Motor neuron (in vitro differentiated cells): ENCODE measurements at regions not wholly inside any gene's neighbourhood (a gene's known extent, or its start where the extent isn't known, plus 50 kb on each side); places are given as distances from the start of the nearest gene placed in this dataset.
"Not testable (repeated sequence)": the region's sequence is repeated elsewhere in the genome, so short reads cannot be mapped to it uniquely, and the experiment has no call there.

Experiments used
- ATAC-seq, 8 experiments: fragments of 200-7000 bp; cut with Tn5 transposase; replicated peaks in 6 of 8; 2 replicates each; pipeline ENCODE4 v1.8.0; 2021; ENCODE audit warnings: mild to moderate bottlenecking in 8 of 8, moderate library complexity in 8 of 8
- H3K27ac ChIP-seq, 2 donors: fragments of 250-450 bp; sonication (Bioruptor Pico); 2 replicates each; pipeline ENCODE4 v1.9.0; 2021; ENCODE audit warnings: antibody characterized with exemption in 2 of 2, mild to moderate bottlenecking in 2 of 2, moderate library complexity in 1 of 2
- H3K4me1 ChIP-seq, 2 donors: fragments of 250-450 bp; sonication (Bioruptor Pico); replicated peaks in 1 of 2; 2 replicates each; pipeline ENCODE4 v1.6.1; 2021; ENCODE audit warnings: antibody characterized with exemption in 2 of 2, mild to moderate bottlenecking in 2 of 2, moderate library complexity in 1 of 2
- H3K4me3 ChIP-seq, 5 donors: fragments of 250-450 bp; sonication (Bioruptor Pico); 2 replicates each; pipeline ENCODE4 v1.9.0; 2021; ENCODE audit warnings: antibody characterized with exemption in 5 of 5, mild to moderate bottlenecking in 5 of 5, moderate library complexity in 4 of 5
- WGBS, 10 experiments: fragments of 450-650 bp; shearing (Covaris generic); methylation state at CpG; one replicate each; pipeline ENCODE4 v1.0.0; 2022; 5-methylcytosine and 5-hydroxymethylcytosine counted together
- in situ Hi-C, 9 experiments: fragments of 400-800 bp; cut with MboI; loops; one replicate each; pipeline ENCODE4 v1.15.0; 2021; ENCODE audit warnings: low sequenced_read_pairs in 9 of 9, low pct_unique_long_range_greater_than_20kb in 2 of 9; ENCODE audit not compliant: unreplicated experiment in 9 of 9

- Histone ChIP-seq H3K4me3 (no peak overlapping the region), H3K4me1 (no peaks in the 10 kb centered on the region), H3K27ac (no peak overlapping the region)
- ATAC-seq = no peak
- in situ Hi-C loops = no loop called here
- WGBS, 10 experiments = 0 to 100% (median 46%) methylated on average over 1 of the region's 1 CpG; no CpG with 5 or more reads in 4 of the 10 experiments
Measured at GRCh38 chr4:167885071-167885470, 207.3 kb upstream of the ANXA10 start.

- H3K4me1 ChIP-seq = no peaks in the 10 kb centered on the region
- in situ Hi-C loops = no loop called here
- H3K27ac ChIP-seq = no peak overlapping the region
- H3K4me3 ChIP-seq = no peak overlapping the region
- no peak for ATAC-seq
- 0 to 67% (median 21%) methylated on average over 1 of the region's 1 CpG; no CpG with 5 or more reads in 2 of the 10 experiments for WGBS, 10 experiments
Measured at GRCh38 chr4:167885872-167886271, 206.5 kb upstream of the ANXA10 start.

GRCh38 chr4:167887726-167888125 is 204.6 kb upstream of the ANXA10 start:
- no peak overlapping the region for H3K4me3 ChIP-seq
- in situ Hi-C loops = no loop called here
- no peaks in the 10 kb centered on the region for H3K4me1 ChIP-seq
- WGBS, 10 experiments = 11 to 81% (median 40%) methylated on average over 1 to 6 of the region's 6 CpGs; no CpG with 5 or more reads in 1 of the 10 experiments
- H3K27ac ChIP-seq = no peak overlapping the region
- no peak for ATAC-seq

- no peaks in the 10 kb centered on the region for H3K4me1 ChIP-seq
- no peak overlapping the region for H3K4me3 ChIP-seq
- H3K27ac ChIP-seq = no peak overlapping the region
- no peak for ATAC-seq
- in situ Hi-C loops = no loop called here
Measured at GRCh38 chr4:167890226-167890625, 202.1 kb upstream of the ANXA10 start.

- no peak overlapping the region for H3K4me3 ChIP-seq
- H3K4me1 ChIP-seq = peaks cover 9 to 17% of the 10 kb centered on the region in 2 donors
- ATAC-seq = no peak
- in situ Hi-C loops = no loop called here
- 33 to 100% (median 90%) methylated on average over 1 to 3 of the region's 3 CpGs; no CpG with 5 or more reads in 1 of the 10 experiments for WGBS, 10 experiments
- no peak overlapping the region for H3K27ac ChIP-seq
Measured at GRCh38 chr4:167893531-167893930, 198.8 kb upstream of the ANXA10 start.

- peak in 4 of 8 experiments; percentile 16 to 57 (median 30) for ATAC-seq
- peaks cover 9 to 17% of the 10 kb centered on the region in 2 donors for H3K4me1 ChIP-seq
- WGBS, 10 experiments = 20 to 43% methylated on average over 1 of the region's 3 CpGs; no CpG with 5 or more reads in 8 of the 10 experiments
- in situ Hi-C loops, H3K4me3 ChIP-seq, H3K27ac ChIP-seq: not testable (repeated sequence)
Measured at GRCh38 chr4:167896260-167896659, 196.1 kb upstream of the ANXA10 start.

GRCh38 chr4:167897116-167897515 is 195.2 kb upstream of the ANXA10 start:
- Histone ChIP-seq H3K27ac (no peak overlapping the region), H3K4me3 (no peak overlapping the region), H3K4me1 (peaks cover 9 to 17% of the 10 kb centered on the region in 2 donors)
- 13 to 100% (median 43%) methylated on average over 1 to 3 of the region's 5 CpGs; no CpG with 5 or more reads in 3 of the 10 experiments for WGBS, 10 experiments
- peak in 5 of 8 experiments; percentile 61 to 100 (median 90) for ATAC-seq
- in situ Hi-C loops = no loop called here

GRCh38 chr4:167903291-167903721 is 189.0 kb upstream of the ANXA10 start:
- Histone ChIP-seq H3K4me1 (no peaks in the 10 kb centered on the region), H3K27ac (no peak overlapping the region), H3K4me3 (no peak overlapping the region)
- ATAC-seq = peak in 1 of 8 experiments; percentile 55
- WGBS, 10 experiments = 0 to 100% (median 33%) methylated on average over 1 of the region's 1 CpG; no CpG with 5 or more reads in 3 of the 10 experiments
- in situ Hi-C loops = no loop called here

GRCh38 chr4:167906851-167907250 is 185.5 kb upstream of the ANXA10 start:
- WGBS, 10 experiments = 100% methylated on average over 1 of the region's 1 CpG; no CpG with 5 or more reads in 8 of the 10 experiments
- H3K27ac ChIP-seq = no peak overlapping the region
- in situ Hi-C loops = no loop called here
- ATAC-seq = no peak
- H3K4me1 ChIP-seq = no peaks in the 10 kb centered on the region
- H3K4me3 ChIP-seq = no peak overlapping the region

GRCh38 chr4:167908816-167909215 is 183.5 kb upstream of the ANXA10 start:
- Histone ChIP-seq H3K4me3 (no peak overlapping the region), H3K27ac (no peak overlapping the region), H3K4me1 (no peaks in the 10 kb centered on the region)
- no peak for ATAC-seq
- in situ Hi-C loops = no loop called here

- H3K4me1 ChIP-seq, H3K27ac ChIP-seq, H3K4me3 ChIP-seq, ATAC-seq, in situ Hi-C loops: not testable (repeated sequence)
- WGBS, 10 experiments = 50 to 100% (median 80%) methylated on average over 1 to 2 of the region's 3 CpGs; no CpG with 5 or more reads in 7 of the 10 experiments
Measured at GRCh38 chr4:167912535-167912934, 179.8 kb upstream of the ANXA10 start.

GRCh38 chr4:167918077-167918476 is 174.3 kb upstream of the ANXA10 start:
- ATAC-seq = no peak
- Histone ChIP-seq H3K4me1 (no peaks in the 10 kb centered on the region), H3K4me3 (no peak overlapping the region), H3K27ac (no peak overlapping the region)
- in situ Hi-C loops = no loop called here
- 0 to 83% (median 40%) methylated on average over 1 of the region's 1 CpG; no CpG with 5 or more reads in 4 of the 10 experiments for WGBS, 10 experiments

- Histone ChIP-seq H3K27ac (no peak overlapping the region), H3K4me1 (no peaks in the 10 kb centered on the region), H3K4me3 (no peak overlapping the region)
- ATAC-seq = peak in 2 of 8 experiments; percentile 42 to 87
- WGBS, 10 experiments = 40% methylated on average over 1 of the region's 1 CpG; no CpG with 5 or more reads in 8 of the 10 experiments
- in situ Hi-C loops = no loop called here
Measured at GRCh38 chr4:167930166-167930565, 162.2 kb upstream of the ANXA10 start.

GRCh38 chr4:167934216-167934615 is 158.1 kb upstream of the ANXA10 start:
- in situ Hi-C loops = no loop called here
- WGBS, 10 experiments = 4 to 90% (median 68%) methylated on average over 1 to 4 of the region's 4 CpGs; no CpG with 5 or more reads in 5 of the 10 experiments
- Histone ChIP-seq H3K27ac (no peak overlapping the region), H3K4me1 (no peaks in the 10 kb centered on the region), H3K4me3 (no peak overlapping the region)
- ATAC-seq = no peak
